ENCODE measurements at regions not wholly inside any gene's neighbourhood (a gene's known extent, or its start where the extent isn't known, plus 50 kb on each side); places are given as distances from the start of the nearest gene placed in this dataset.

DNA sequence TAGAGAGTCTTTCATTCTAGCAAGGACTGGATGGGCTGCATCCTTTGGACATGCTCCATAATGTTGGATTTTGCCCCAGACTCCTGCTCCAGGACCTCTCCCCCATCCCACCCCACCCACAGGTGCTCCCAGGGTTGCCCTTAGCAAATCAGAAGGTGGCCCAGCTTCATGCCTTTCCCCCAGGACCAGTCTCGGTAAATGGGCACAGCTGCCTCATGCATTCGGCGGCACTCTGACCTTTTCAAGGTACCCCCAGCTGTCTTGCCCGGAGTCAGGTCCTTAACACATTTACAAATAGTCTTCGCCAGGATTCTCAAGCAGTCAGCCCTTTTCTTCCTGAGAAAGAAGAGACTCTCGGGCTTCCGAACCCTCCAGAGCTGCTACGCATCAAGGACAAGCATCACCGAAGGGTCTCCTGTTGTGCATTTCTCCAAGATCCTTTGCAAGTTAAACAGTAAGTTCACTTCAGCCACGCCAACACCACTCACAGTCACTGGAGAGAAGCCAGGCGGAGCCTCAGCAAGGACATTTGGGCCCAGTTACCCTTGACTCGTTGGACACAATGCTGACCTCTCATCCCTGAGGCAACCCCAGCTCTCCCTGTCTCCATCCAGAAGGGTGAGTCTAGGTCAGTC lies 287.8 kb downstream of the FAM43A start:
- DNase-seq: no peak

DNA sequence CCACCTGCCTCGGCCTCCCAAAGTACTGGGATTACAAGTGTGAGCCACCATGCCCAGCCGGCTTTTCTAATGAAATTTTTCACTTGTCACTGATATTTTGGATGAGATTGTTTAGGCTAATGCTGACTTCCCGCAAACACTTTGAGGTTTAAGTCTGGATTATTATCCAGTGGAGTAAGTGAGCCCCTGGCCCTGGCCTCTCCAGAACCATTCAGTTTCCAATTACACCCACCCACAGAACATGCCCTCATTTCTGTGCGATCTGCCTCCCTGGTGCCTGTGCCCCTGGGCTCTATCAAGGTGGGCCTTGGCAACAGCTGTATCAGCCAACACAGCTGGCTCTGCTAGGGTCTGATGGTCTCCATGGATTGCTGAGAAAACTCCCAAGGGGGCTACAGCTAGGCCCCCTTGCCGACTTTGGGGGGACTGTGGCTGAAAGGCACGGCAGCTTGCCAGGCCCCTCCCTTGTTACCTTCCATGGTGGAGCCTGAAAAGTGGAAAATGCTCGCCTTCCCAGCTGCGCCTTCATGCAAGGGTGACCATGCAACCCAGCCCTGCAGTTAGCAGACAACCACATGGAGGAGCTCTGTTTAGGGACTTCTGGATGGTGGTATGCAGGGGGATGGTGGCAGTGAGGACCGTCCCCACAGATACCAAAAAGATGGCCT lies 288.9 kb downstream of the FAM43A start:
- DNase-seq: no peak

DNA sequence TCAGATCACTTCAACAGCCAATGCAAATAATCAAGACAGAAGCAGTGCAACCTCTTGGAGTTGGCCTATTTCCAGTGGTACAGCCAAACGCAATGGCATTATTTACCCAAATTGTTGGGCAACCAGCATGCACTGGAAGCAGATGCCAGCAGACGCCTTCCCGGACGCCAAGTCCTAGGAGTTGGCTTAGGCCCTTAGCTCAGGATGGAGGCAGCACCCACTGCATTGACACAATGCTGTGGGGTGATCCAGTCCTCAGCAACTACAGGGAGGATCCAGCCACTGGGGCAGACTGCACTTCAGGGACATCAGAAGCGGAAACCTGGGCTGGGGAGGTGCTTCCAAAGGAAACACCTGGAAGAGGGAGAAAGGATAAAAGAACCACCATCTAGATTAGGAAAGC lies 290.4 kb downstream of the FAM43A start:
- DNase-seq: no peak

DNA sequence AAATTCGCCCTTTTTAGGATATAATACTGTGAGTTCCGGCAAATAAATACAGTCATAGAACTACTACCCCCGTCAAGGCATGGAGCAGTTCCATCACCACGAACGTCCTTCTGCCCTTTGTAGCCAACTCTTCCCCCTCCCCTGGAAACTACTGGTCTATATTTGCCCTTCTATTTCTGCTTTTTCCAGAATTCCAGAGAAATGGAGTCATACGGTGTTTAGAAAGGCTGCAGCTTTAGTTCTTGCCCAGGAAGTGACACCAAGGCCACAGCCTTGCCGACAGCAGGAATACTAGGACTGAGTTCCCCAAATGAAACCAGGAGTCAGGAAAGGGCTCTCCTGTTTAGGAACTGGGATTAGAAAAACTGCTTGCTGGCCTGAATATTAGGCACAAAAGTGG lies 291.2 kb downstream of the FAM43A start:
- no peak for DNase-seq

DNA sequence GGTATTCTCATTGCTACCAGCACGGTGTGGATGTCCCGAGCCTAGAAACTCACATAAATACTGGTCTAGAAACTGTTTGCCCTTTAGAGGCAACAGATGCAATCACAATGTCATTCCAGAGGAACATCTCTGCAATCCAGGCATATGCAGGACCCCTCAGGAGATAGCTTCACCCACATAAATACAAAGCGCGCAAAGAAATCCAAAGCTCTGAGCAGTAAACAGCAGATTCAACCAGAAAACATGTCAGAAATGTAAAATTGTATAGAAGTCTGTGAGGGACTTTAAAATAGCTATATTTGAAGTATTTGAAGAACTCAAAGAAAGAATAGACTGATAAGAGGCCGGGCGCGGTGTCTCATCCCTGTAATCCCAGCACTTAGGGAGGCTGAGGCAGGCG lies 291.7 kb downstream of the FAM43A start:
- no peak for DNase-seq

DNA sequence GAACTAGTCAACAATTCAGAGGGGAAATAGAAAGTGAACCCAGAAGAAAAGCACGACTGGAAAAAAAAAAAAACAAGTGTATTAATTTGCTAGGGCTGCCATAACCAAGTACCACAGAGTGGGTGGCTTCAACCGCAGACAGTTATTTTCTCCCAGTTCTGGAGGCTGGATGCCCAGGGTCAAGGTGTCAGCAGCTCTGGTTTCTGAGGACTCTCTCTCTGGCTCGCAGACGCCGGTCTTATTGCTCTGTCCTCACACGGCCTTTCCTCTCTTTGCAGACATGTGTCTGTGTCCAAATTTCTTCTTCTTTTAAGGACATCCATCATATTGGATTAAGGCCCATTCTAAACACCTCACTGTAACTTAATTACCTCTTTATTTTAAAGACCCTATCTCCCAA lies 291.8 kb downstream of the XXYLT1 start:
- no peak for DNase-seq

DNA sequence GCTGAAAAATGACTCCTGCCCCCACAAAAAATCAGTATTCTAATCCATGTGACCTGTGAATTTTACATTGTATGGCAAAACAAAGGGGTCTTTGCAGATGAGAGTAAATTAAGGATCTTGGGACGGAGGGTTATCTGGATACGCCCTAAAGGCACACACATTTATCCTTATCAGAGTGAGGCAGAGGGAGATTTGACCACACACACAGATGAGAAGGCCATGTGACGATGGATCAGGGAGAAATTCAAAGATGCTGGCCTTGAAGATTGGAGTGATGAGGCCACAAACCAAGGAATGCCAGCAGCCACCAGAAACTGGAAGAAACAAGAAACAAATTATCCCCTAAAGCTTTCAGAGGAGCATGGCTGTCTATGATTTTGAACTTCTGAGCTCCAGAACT lies 288.5 kb downstream of the XXYLT1 start:
- DNase-seq: no peak

DNA sequence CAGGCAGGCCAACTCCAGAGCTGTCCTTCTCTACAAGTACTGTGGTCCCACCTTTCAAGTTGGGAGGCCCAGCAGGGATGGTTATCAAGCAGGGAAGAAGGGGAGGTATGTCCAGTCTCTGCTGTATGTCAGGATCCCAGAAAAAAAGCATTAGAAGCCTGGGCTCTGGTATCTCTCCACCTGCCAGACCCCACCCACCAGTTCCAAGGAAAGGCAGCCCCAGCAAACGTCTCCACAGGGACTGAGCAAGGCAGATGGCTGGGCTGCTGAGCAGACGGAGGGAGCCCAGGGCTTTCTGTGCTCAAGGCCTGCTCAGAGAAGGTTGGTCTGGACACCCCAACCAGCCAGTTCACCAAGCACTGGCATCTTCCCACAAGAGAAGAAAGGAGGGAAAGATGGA lies 287.8 kb downstream of the XXYLT1 start:
- no peak for DNase-seq

DNA sequence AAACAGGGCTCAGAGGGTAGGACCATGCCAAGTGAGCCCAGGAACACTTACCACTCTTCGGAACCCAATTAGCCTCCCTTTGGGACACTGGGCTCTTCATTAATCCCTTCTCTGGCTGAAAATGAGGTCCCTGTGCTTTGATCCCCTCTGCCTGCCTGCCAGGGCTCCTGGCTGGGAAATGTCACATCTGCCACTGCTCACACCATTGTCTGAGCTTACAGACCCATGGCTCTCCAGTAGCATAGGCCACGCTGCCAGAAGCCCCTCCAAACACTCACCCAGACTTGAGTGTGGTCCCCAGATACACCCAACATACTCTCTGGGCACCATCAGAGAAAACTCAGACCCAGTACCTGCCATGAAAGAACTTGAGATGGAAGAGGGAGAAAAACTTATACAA lies 287.3 kb downstream of the XXYLT1 start:
- no peak for DNase-seq

DNA sequence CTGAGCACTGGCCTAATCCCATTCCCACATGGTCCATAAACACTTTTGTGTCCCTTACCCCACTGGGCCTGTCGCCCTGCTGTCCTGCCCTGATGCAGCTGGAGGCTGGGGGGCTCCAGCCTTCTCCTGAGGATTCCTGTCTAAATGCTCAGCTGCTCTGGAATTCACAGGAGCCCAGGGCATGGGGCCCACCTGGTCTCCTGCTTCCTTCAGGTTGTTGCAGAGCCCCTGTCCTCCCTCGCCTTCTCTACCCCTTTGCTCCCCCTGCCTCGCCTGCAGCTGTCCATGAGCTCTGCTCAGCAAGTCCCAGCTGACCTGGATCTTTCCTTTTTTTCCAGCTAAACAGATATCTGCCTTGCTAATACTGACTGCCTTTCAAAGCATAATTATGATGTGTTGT lies 286.9 kb downstream of the XXYLT1 start:
- no peak for DNase-seq

DNA sequence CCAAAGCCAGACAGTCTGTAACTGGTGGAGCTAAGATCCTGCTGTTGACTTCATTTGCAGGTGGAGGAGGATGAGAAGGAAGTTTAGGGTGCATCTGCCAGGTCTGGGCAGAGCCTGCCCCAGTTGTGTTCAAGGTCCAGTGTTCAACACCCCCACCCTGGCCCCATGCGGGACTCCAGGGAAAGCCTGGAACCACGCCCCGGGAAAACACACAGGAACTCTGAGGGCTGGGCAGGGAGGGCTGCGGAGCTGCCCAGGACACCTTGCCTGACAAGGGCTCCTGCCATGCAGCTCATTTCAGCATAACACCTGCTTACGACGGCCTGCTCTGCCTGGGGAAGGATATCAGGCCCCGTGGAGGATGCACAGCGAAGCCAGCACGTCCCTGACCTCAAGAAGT lies 286.3 kb downstream of the XXYLT1 start:
- no peak for DNase-seq

DNA sequence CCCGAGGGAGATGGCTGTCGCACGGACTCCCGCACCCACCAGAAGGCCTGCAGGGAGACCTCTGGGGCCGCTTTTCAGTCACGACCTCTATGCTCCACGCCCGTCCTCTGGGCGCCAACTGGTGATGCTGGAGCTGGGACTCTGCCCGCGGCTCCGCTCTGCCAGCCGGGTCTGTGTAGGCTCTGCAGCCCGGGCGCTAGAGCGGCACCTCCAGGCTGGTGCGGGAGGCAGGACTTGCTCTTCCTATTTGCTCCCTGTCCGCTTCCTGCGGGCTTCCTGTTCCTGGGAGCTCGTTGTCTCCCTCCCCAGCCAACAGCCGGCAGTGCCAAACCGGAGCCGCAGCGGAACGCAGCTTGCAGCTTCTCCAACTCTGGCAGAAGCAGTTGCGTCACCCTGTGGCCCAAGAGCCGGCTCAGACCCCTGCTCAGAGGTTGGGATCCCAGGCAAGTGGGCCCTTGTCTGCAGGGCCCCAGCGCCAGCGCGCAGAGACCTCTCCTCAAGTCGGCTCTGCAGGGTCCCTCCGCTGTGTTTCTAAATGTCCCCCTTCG lies 285.9 kb downstream of the XXYLT1 start:
- no peak for DNase-seq

DNA sequence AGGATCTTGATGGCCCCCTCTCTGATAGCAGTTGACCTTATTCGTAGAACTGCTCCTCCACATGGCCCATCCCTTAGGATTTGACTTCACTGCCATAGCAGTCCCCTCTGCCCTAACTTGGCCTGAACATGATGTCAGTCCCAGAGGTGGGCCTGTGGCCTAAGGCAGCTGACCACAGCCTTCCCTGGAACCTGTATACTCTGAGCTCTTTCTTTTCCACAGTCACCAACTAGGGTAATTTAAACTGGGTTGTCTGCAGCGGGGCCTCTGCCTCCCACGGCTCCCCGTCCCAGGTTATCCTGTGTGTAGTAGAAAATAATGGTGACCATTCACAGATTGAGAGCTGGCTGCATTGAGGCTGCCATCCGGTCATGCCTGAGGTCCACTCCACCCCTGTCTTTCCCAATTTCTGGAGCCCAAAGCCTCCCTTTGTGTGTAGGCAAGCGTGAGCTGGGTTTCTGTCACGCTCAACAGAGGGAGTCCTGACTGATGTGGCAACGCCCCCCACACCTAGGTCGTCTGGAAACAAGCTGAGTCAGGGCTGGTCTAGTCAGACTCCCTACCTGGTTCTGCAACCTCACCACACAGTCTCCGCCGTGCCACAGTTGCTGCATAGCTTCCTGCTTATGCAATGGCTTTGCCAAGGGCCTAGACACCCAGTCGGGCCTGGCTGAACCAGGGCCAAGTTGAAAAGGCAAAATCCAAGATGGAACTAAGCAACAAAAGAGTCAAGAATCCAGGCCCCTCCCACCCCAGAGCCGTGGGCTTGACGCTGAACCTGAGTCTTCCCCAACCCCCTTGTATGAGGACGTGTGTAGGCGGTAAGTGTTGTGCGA lies 284.5 kb downstream of the XXYLT1 start:
- no peak for DNase-seq

DNA sequence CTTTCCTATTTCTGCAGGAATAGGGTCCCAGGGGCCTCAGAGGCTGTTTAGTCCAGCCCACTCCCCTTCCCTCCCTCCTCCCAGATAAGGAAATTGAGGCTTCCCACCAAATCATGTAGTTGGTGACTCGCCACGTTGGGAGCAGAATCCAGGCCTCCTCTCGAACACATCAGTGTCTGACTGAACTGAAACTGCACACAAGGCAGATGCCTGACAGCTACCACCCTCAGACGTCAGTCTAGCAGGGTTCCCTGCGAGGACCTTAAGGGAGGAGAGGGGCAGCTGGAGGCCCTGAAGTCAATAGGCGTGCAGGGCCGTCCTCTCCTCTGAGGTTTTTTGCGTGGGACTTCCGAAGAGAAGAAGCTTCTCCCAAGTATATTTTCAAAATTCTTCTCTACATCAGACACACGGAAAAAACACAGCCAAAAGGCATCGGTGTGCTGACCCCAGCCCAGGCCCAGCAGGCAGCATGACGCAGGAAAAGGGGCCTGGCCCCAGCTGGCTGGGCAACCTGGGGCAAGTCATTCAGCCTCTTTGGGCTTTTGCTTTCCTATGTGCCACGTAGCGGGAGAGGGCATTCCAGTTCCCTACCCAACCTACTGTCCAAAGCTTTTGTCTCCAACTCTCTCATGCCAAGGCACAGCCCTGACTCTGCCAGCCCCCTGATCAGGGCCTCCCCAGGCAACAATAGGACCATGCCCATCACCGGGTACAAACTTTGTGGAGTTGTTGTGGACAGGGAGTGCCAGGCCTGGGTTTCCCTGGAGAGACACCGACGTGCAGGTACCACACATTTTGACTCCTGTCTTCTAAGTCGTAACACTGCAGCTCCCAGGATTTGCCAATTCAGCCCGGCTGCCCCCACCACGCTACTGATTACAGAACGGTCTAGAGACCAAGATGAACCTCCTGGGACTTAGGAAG lies 283.1 kb downstream of the XXYLT1 start:
- no peak for DNase-seq

DNA sequence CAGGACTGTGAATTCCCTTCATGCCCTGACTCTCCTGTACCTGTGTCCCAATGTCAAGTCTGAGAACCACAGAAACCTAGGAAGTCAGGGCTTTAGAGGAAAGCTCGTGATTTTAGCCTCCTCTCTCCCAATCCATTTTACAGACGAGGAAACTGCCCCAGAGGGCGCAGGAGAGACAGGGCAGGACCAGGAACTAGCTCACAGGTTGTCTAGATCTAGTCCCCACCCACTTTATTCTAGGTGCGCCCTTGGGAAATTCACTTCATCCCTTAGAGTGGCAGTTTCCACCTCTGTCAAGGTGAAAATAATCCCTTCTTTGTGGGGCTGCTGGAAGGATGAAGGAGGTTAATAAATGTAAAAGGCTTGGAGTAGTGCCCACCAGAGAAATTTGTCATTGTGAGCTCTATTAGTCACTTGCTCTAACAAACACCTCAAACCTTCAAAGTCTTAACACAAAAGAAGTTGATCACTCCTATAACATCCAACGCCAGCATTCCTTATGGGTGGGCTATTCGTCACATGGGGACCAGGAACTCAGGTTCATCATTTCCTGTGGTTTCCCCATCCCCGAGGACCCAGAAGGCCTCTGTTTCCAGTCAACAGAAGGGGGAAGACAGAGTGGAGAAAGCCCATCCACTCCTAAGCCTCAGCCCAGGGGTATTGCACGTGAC lies 282.3 kb downstream of the XXYLT1 start:
- no peak for DNase-seq

DNA sequence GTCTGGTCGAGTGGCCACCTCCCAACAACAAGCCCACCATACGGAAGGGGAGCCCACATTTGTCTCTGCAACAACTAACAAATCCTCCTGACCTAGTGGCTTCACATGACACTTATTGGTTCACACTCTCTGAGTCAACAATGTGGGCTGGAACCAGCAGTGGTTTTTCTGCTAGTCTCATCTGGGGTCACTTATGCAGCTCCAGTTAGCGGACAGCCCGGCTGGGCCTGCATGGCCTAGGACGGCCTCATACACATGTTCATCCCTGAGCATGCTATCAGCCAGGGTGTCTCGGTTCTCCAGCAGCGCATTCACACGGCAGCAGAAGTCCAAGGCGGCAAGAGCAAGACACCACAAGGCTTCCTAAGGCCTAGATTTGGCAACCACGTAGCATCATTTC lies 281.7 kb downstream of the XXYLT1 start:
- no peak for DNase-seq

DNA sequence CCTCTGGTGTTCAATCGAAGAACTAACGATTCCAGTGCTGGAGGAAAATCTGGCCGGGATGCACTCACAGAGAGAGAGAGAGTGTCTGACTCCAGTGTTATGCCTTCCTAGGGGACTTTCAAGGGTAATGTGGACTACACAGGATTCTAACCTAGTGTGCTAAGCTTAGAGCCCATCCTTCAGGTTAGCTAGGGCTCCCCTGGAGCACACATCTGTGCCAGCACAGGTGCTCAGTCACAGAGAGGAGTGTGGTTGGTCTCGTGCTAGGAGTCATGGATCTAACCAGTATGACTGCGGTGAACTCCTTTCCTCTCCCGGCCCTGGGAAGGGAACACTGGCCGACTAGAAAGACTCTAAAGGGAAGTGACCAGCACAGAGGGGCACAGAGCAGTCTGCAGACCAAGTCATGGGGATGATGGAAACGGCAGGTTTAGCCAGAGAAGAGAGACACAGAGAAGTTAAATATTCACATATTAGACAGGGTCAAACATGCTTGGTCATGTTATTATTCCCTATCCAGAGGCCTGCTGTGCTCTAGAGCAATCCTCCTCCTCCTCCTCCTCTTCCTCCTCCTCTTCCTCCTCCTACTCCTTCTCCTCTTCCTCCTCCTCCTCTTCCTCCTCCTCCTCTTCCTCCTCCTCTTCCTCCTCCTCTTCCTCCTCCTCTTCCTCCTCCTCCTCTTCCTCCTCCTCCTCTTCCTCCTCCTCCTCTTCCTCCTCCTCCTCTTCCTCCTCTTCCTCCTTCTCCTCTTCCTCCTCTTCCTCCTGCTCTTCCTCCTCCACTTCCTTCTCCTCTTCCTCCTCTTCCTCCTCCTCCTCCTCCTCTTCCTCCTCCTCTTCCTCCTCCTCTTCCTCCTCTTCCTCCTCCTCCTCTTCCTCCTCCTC lies 280.3 kb downstream of the XXYLT1 start:
- DNase-seq: no peak

DNA sequence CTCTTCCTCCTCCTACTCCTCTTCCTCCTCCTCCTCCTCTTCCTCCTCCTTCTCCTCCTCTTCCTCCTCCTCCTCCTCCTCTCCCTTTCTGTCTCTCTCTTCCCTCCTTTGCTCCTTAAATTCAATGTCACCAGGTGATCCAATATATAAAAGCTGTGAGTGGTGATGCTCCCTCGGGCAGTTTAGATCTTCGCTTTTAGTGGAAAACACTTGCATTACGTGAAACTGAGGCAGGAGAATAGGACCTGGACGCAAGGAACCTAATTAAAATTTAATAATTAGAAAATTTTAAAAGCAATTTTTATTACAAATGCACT lies 279.7 kb downstream of the XXYLT1 start:
- DNase-seq: no peak

DNA sequence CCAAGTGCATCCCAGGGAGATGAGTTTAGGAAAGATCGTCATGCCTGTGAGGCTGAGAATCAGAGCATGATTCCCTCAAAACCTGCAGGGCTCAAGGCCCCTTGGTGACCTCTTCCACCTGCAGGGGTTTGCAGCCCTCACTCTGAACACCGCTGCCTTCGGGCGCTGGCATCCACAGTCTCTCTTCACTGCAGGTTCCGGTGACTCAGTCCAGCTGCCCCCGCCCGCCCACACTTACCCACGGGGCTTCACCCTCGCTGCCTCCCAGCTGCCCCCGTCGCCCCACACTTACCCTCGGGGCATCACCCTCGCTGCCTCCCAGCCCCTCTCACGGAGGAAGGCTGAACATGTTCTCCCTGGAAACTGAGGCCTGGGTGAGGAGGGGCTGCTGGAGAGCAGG lies 277.1 kb downstream of the XXYLT1 start:
- no peak for DNase-seq

DNA sequence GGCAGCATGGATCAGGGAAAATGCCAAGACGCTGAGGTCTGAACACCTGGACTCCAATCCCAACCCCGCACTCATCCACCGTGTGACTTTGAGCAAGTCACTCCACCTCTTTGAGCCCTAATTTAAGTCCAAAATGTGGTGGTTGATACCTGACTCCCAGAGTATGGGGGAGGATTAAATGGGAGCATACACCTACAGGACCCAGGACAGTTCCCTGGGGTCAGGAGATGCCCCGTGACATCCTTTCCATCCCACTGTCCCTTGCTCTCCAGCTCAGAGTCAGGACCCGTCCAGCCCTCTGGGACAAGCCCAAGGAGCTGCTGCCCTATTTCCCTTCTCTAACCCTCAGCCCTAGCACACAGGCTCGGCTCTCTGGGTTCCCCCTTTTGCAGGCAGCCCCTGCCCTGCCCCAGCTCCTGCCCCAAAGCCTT lies 276.4 kb downstream of the XXYLT1 start:
- no peak for DNase-seq

DNA sequence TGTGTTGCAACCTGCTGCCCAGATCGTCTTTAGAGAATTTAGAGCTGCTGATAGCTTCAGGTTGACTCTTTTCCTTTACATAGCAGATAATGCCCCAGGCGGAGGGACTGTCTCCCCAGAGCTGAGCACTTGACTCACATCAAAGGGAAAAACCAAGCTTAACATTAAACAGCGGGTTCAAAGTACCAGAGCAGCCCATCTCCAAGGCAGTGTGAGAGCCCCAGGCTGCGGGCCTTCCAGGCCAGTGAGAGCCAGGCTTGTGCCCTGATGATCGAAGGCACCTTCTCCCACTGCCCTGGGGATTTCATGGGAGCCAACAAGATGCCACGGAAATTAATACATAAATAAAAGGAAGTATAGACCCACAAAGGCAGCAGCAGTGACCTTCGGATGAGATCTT lies 275.6 kb downstream of the XXYLT1 start:
- DNase-seq: no peak
